ENCODE measurements at regions not wholly inside any gene's neighbourhood (a gene's known extent, or its start where the extent isn't known, plus 50 kb on each side); places are given as distances from the start of the nearest gene placed in this dataset.

- DNase-seq (ENCODE audit: low read depth in 1 of 2, low spot score in 1 of 2) = no peak
- no peak for TF ChIP-seq JUND (IDR thresholded peaks at IDR 0.05; ENCODE audit: low read depth)
- in situ Hi-C loops (cut with HindIII; ENCODE audit: low pct_unique_long_range_greater_than_20kb, low sequenced_read_pairs) = no loop called here
Observed at GRCh38 chr4:146998157-146998556, 52.5 kb upstream of the TTC29 start.

- DNase-seq (ENCODE audit: low read depth in 1 of 2, low spot score in 1 of 2) = no peak
- in situ Hi-C loops (cut with HindIII; ENCODE audit: low pct_unique_long_range_greater_than_20kb, low sequenced_read_pairs) = no loop called here
- no peak for TF ChIP-seq JUND (IDR thresholded peaks at IDR 0.05; ENCODE audit: low read depth)
Observed at GRCh38 chr4:147003956-147004809, 58.5 kb upstream of the TTC29 start.

GRCh38 chr4:147006229-147006628, 60.6 kb upstream of the TTC29 start:
- no peak for DNase-seq (ENCODE audit: low read depth in 1 of 2, low spot score in 1 of 2)
- no peak for TF ChIP-seq JUND (IDR thresholded peaks at IDR 0.05; ENCODE audit: low read depth)
- in situ Hi-C loops (cut with HindIII; ENCODE audit: low pct_unique_long_range_greater_than_20kb, low sequenced_read_pairs) = no loop called here

GRCh38 chr4:147009875-147010274, 64.2 kb upstream of the TTC29 start:
- in situ Hi-C loops (cut with HindIII; ENCODE audit: low pct_unique_long_range_greater_than_20kb, low sequenced_read_pairs) = no loop called here
- TF ChIP-seq JUND (IDR thresholded peaks at IDR 0.05; ENCODE audit: low read depth) = no peak
- no peak for DNase-seq (ENCODE audit: low read depth in 1 of 2, low spot score in 1 of 2)

GRCh38 chr4:147011411-147011810, 65.7 kb upstream of the TTC29 start:
- DNase-seq (ENCODE audit: low read depth in 1 of 2, low spot score in 1 of 2) = no peak
- in situ Hi-C loops (cut with HindIII; ENCODE audit: low pct_unique_long_range_greater_than_20kb, low sequenced_read_pairs) = no loop called here
- no peak for TF ChIP-seq JUND (IDR thresholded peaks at IDR 0.05; ENCODE audit: low read depth)

- in situ Hi-C loops (cut with HindIII; ENCODE audit: low pct_unique_long_range_greater_than_20kb, low sequenced_read_pairs) = no loop called here
- DNase-seq (ENCODE audit: low read depth in 1 of 2, low spot score in 1 of 2) = no peak
- TF ChIP-seq JUND (IDR thresholded peaks at IDR 0.05; ENCODE audit: low read depth) = no peak
Observed at GRCh38 chr4:147012059-147012707, 66.5 kb upstream of the TTC29 start.

GRCh38 chr4:147014946-147015345, 69.3 kb upstream of the TTC29 start:
- no peak for DNase-seq (ENCODE audit: low read depth in 1 of 2, low spot score in 1 of 2)
- in situ Hi-C loops (cut with HindIII; ENCODE audit: low pct_unique_long_range_greater_than_20kb, low sequenced_read_pairs) = no loop called here
- TF ChIP-seq JUND (IDR thresholded peaks at IDR 0.05; ENCODE audit: low read depth) = no peak

GRCh38 chr4:147015491-147015890, 69.8 kb upstream of the TTC29 start:
- no peak for TF ChIP-seq JUND (IDR thresholded peaks at IDR 0.05; ENCODE audit: low read depth)
- in situ Hi-C loops (cut with HindIII; ENCODE audit: low pct_unique_long_range_greater_than_20kb, low sequenced_read_pairs) = no loop called here
- DNase-seq (ENCODE audit: low read depth in 1 of 2, low spot score in 1 of 2) = no peak

GRCh38 chr4:147017081-147017480, 71.4 kb upstream of the TTC29 start:
- TF ChIP-seq JUND (IDR thresholded peaks at IDR 0.05; ENCODE audit: low read depth) = no peak
- in situ Hi-C loops (cut with HindIII; ENCODE audit: low pct_unique_long_range_greater_than_20kb, low sequenced_read_pairs) = no loop called here
- DNase-seq (ENCODE audit: low read depth in 1 of 2, low spot score in 1 of 2) = no peak

GRCh38 chr4:147019091-147019490, 73.4 kb upstream of the TTC29 start:
- in situ Hi-C loops (cut with HindIII; ENCODE audit: low pct_unique_long_range_greater_than_20kb, low sequenced_read_pairs) = no loop called here
- TF ChIP-seq JUND (IDR thresholded peaks at IDR 0.05; ENCODE audit: low read depth) = no peak
- peak; percentile 13 to 67 for DNase-seq (ENCODE audit: low read depth in 1 of 2, low spot score in 1 of 2)

GRCh38 chr4:147020456-147020855, 74.8 kb upstream of the TTC29 start:
- no peak for TF ChIP-seq JUND (IDR thresholded peaks at IDR 0.05; ENCODE audit: low read depth)
- in situ Hi-C loops (cut with HindIII; ENCODE audit: low pct_unique_long_range_greater_than_20kb, low sequenced_read_pairs) = no loop called here
- no peak for DNase-seq (ENCODE audit: low read depth in 1 of 2, low spot score in 1 of 2)

GRCh38 chr4:147025042-147025441, 79.4 kb upstream of the TTC29 start:
- no peak for DNase-seq (ENCODE audit: low read depth in 1 of 2, low spot score in 1 of 2)
- in situ Hi-C loops (cut with HindIII; ENCODE audit: low pct_unique_long_range_greater_than_20kb, low sequenced_read_pairs) = no loop called here
- no peak for TF ChIP-seq JUND (IDR thresholded peaks at IDR 0.05; ENCODE audit: low read depth)

GRCh38 chr4:147029296-147029695, 83.6 kb upstream of the TTC29 start:
- TF ChIP-seq JUND (IDR thresholded peaks at IDR 0.05; ENCODE audit: low read depth) = no peak
- DNase-seq (ENCODE audit: low read depth in 1 of 2, low spot score in 1 of 2) = no peak
- in situ Hi-C loops (cut with HindIII; ENCODE audit: low pct_unique_long_range_greater_than_20kb, low sequenced_read_pairs) = no loop called here

Measured in T47D (cell line).